MCF 10A (cell line): ENCODE measurements at regions not wholly inside any gene's neighbourhood (a gene's known extent, or its start where the extent isn't known, plus 50 kb on each side); places are given as distances from the start of the nearest gene placed in this dataset.

Experiments used
- BruUV-seq: library from RNA; stranded (reverse); fragments of 400-500 nt; replicated peaks from 2 replicates; lab custom pipeline; 2021; lab: Mats Ljungman, UMichigan
- CTCF ChIA-PET: fragments of 300-600 bp; sonication (Branson Sonifier 250); formaldehyde crosslinking; extraction: SDS; loops from one replicate; lab custom pipeline; 2021; ENCODE audit warnings: antibody characterized with exemption, inconsistent platforms; lab: Yijun Ruan, JAX
- POLR2A ChIA-PET: fragments of 300-600, 350-650 bp; sonication (Branson Sonifier 250); formaldehyde crosslinking; extraction: SDS; loops from one replicate; lab custom pipeline; 2020; ENCODE audit warnings: antibody characterized with exemption, inconsistent platforms; lab: Yijun Ruan, JAX
- DNase-seq: peaks from one replicate; pipeline ENCODE4 v3.0.0-alpha.2; 2018; ENCODE audit not compliant: unreplicated experiment
- H3K27ac Mint-ChIP-seq: one replicate; pipeline ENCODE4 v1.8.0; 2022; ENCODE audit warnings: mild to moderate bottlenecking, low read depth, mixed read lengths; ENCODE audit not compliant: unreplicated experiment
- H3K27me3 Mint-ChIP-seq: one replicate; pipeline ENCODE4 v1.8.0; 2022; ENCODE audit warnings: mixed read lengths; ENCODE audit not compliant: insufficient read depth, unreplicated experiment
- H3K36me3 Mint-ChIP-seq: one replicate; pipeline ENCODE4 v1.8.0; 2022; ENCODE audit warnings: mild to moderate bottlenecking, moderate library complexity, mixed read lengths; ENCODE audit not compliant: insufficient read depth, unreplicated experiment
- H3K4me1 Mint-ChIP-seq: one replicate; pipeline ENCODE4 v1.8.0; 2022; ENCODE audit warnings: mixed read lengths; ENCODE audit not compliant: insufficient read depth, unreplicated experiment
- H3K4me3 Mint-ChIP-seq: one replicate; pipeline ENCODE4 v1.8.0; 2022; ENCODE audit warnings: mild to moderate bottlenecking, moderate library complexity, mixed read lengths; ENCODE audit not compliant: unreplicated experiment
- H3K9me3 Mint-ChIP-seq: one replicate; pipeline ENCODE4 v1.8.0; 2022; ENCODE audit warnings: mixed read lengths; ENCODE audit not compliant: unreplicated experiment
- intact Hi-C: fragments of 100-400 bp; cut with micrococcal nuclease; formaldehyde crosslinking; loops from 2 replicates; pipeline ENCODE4 v1.14.1; 2022
- TF ChIP-seq, protein P1 (sequence below): fragments of 200-600 bp; IDR thresholded peaks from one replicate; pipeline ENCODE4 v1.8.0; 2022; ENCODE audit warnings: antibody characterized with exemption, mild to moderate bottlenecking; ENCODE audit not compliant: unreplicated experiment

DNA sequence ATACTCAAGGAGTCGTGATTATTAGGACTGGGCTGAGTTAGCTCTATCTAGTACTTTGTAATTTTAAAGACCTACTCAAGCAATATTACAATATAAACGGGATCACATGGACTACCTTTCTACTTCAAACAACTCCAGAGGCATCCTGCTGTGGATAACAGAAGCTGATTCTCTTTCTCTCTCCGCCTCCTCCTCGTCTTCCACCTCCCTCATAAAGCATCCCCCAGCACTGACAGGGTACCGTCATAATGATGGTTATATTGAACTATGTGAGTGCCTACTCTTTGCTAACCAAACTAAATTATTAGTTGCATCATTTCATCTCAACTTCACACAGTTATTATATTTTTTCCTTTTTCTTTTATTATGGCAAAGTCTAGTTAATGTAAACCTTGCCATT, 165.4 kb upstream of the FOXF1 start:
- DNase-seq: no peak
- CTCF ChIA-PET: interaction anchor here (0.9 kb wide), 1 partner anchor 9 kb away, joined by 3 read pairs; no protein-coding TSS in a partner anchor
- intact Hi-C loops: no loop called here
- Mint-ChIP-seq H3K27me3 (peaks cover 11% of the 10 kb centered on the region), H3K36me3 (no peaks in the 10 kb centered on the region), H3K4me1 (peaks cover 17% of the 10 kb centered on the region), H3K4me3 (no peak overlapping the region), H3K9me3 (no peaks in the 10 kb centered on the region), H3K27ac (no peak overlapping the region)
- TF ChIP-seq, protein P1, sequence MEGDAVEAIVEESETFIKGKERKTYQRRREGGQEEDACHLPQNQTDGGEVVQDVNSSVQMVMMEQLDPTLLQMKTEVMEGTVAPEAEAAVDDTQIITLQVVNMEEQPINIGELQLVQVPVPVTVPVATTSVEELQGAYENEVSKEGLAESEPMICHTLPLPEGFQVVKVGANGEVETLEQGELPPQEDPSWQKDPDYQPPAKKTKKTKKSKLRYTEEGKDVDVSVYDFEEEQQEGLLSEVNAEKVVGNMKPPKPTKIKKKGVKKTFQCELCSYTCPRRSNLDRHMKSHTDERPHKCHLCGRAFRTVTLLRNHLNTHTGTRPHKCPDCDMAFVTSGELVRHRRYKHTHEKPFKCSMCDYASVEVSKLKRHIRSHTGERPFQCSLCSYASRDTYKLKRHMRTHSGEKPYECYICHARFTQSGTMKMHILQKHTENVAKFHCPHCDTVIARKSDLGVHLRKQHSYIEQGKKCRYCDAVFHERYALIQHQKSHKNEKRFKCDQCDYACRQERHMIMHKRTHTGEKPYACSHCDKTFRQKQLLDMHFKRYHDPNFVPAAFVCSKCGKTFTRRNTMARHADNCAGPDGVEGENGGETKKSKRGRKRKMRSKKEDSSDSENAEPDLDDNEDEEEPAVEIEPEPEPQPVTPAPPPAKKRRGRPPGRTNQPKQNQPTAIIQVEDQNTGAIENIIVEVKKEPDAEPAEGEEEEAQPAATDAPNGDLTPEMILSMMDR: no peak
- POLR2A ChIA-PET: no interaction called here
- BruUV-seq: no TSS peak

DNA sequence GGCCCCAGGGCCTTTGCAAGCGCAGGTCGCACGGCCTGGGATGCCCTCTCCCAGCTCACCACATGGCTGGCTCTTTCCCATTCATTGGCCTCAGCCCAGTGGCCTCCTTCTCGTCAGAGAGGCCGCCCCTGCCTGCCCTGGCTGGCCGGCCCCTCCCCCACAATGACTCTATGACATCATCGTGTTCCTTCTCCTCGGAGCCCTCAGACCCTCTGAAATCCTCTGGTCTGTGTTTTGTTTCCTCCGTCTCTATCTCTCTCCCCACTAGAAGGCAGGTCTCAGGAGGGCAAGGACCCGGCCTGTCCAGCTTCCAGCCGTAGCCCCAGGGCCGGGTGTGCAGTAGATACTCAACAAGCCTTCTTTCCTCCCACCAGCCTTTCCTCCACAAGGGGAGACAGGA, 164.8 kb upstream of the FOXF1 start:
- ChIA-PET POLR2A (no interaction called here), CTCF (interaction anchor here (0.9 kb wide), 1 partner anchor 8 kb away, joined by 3 read pairs; no protein-coding TSS in a partner anchor)
- Mint-ChIP-seq H3K4me1 (peaks cover 17% of the 10 kb centered on the region), H3K36me3 (no peaks in the 10 kb centered on the region), H3K27me3 (peaks cover 11% of the 10 kb centered on the region), H3K27ac (no peak overlapping the region), H3K9me3 (no peaks in the 10 kb centered on the region), H3K4me3 (no peak overlapping the region)
- no peak for DNase-seq
- TF ChIP-seq, protein P1: no peak
- BruUV-seq: no TSS peak
- intact Hi-C loops: no loop called here

DNA sequence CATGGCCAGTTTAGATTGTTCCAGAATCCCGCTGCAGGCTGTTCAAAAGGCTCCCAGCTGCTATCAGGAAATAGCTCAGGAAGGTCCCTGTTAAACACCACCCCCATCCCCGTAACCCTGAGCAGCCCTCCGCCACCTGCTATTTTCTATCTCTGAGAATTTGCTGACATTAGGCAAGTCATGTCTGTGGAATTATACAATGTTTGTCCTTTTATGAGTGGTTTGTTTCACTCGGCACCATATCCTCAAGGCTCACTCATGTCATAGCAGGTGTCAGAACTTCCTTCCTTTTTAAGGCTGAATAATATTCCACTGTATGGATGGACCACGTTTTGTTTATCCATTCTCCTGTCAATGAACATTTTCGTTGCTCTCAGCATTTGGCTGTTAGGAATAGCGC, 164.3 kb upstream of the FOXF1 start:
- BruUV-seq: no TSS peak
- Mint-ChIP-seq H3K4me3 (no peak overlapping the region), H3K9me3 (no peaks in the 10 kb centered on the region), H3K4me1 (peaks cover 16% of the 10 kb centered on the region), H3K27ac (no peak overlapping the region), H3K36me3 (no peaks in the 10 kb centered on the region), H3K27me3 (peaks cover 11% of the 10 kb centered on the region)
- ChIA-PET POLR2A (no interaction called here), CTCF (no interaction called here)
- TF ChIP-seq, protein P1: no peak
- no peak for DNase-seq
- intact Hi-C loops: no loop called here

DNA sequence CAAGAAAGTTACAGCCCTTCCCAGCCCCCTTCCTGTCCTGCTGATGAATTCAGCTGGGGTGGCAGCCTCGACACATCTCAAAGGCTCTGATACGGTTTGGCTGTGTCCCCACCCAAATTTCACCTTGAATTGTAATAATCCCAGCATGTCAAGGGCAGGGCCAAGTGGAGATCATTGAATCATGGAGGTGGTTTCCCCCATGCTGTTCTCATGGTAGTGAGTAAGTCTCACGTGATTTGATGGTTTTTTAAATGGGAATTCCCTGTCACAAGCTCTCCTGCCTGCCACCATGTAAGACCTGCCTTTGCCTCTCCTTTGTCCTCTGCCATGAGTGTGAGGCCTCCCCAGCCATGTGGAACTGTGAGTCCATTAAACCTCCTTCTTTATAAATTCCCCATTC, 163.2 kb upstream of the FOXF1 start:
- Mint-ChIP-seq H3K36me3 (no peaks in the 10 kb centered on the region), H3K4me3 (no peak overlapping the region), H3K27ac (no peak overlapping the region), H3K27me3 (peaks cover 11% of the 10 kb centered on the region), H3K9me3 (no peaks in the 10 kb centered on the region), H3K4me1 (peaks cover 19% of the 10 kb centered on the region)
- DNase-seq: no peak
- CTCF ChIA-PET: interaction anchor here (0.6 kb wide), 1 partner anchor 179 kb away, joined by 4 read pairs; no protein-coding TSS in a partner anchor
- intact Hi-C loops: no loop called here
- TF ChIP-seq, protein P1: no peak
- POLR2A ChIA-PET: no interaction called here
- no TSS peak for BruUV-seq
